Gastroesophageal sphincter (tissue), 3 donors: ENCODE measurements at regions not wholly inside any gene's neighbourhood (a gene's known extent, or its start where the extent isn't known, plus 50 kb on each side); places are given as distances from the start of the nearest gene placed in this dataset.

Experiments
- CTCF ChIP-seq, 4 experiments: fragments of 200-600 bp in 2 of 4; fragments of 450-650 bp in 2 of 4; sonication (generic) in 1 of 4; IDR thresholded peaks; one replicate each; pipeline ENCODE4 v1.5.1; 2017 to 2019; ENCODE audit warnings: antibody characterized with exemption in 4 of 4, mild to moderate bottlenecking in 2 of 4, moderate library complexity in 2 of 4
- POLR2AphosphoS5 ChIP-seq: sonication (generic); formaldehyde crosslinking; IDR thresholded peaks from one replicate; pipeline ENCODE4 v1.6.1; 2017; ENCODE audit warnings: antibody characterized with exemption

- TF ChIP-seq CTCF (IDR thresholded peaks at IDR 0.05): no peak
- no peak for TF ChIP-seq POLR2AphosphoS5
These were observed 153.5 kb upstream of the MLN start for GRCh38 chr6:33957131-33957891.
